K562 (cell line): ENCODE measurements at regions not wholly inside any gene's neighbourhood (a gene's known extent, or its start where the extent isn't known, plus 50 kb on each side); places are given as distances from the start of the nearest gene placed in this dataset.

Experiments used
- ESRRA ChIP-seq: fragments of 450-650 bp; IDR thresholded peaks from 2 replicates; pipeline ENCODE4 v1.6.1; 2014; ENCODE audit warnings: low read depth, mild to moderate bottlenecking, moderate library complexity, borderline replicate concordance
- NR2C2 ChIP-seq, 2 experiments: fragments of 200-800 bp in 1 of 2; sonication (Bioruptor generic) in 1 of 2; sonication (generic) in 1 of 2; formaldehyde crosslinking in 1 of 2; IDR thresholded peaks; 2 replicates each; pipeline versions ENCODE4 v1.6.1 to v1.8.0; 2016 to 2022; ENCODE audit warnings: mild to moderate bottlenecking in 1 of 2, missing compliant biosample characterization in 1 of 2, missing genetic modification characterization in 1 of 2, missing genetic modification reagents in 1 of 2
- POLR2A ChIP-seq: fragments of 450-650 bp; conservative IDR thresholded peaks from 2 replicates; pipeline ENCODE4 v1.6.1; 2016
- ZEB2 ChIP-seq: fragments of 450-650 bp; IDR thresholded peaks from 2 replicates; pipeline ENCODE4 v1.6.1; 2016
- ZNF165 ChIP-seq: fragments of 250-450 bp; sonication (Bioruptor Pico); IDR thresholded peaks from 2 replicates; pipeline ENCODE4 v1.4.0; 2020; ENCODE audit warnings: borderline replicate concordance
- ZNF449 ChIP-seq: fragments of 250-450 bp; sonication (Bioruptor Pico); IDR thresholded peaks from 2 replicates; pipeline ENCODE4 v1.8.0; 2022; ENCODE audit warnings: moderate library complexity, mild to moderate bottlenecking, inconsistent platforms

GRCh38 chr1:10901091-10901890 lies 104.8 kb upstream of the CASZ1 start:
- TF ChIP-seq ESRRA = no peak
- no peak for TF ChIP-seq ZEB2
- TF ChIP-seq NR2C2 (CRISPR knock-in tag; IDR thresholded peaks at IDR 0.05) = no peak
- TF ChIP-seq NR2C2 (tag; IDR thresholded peaks at IDR 0.05) = no peak
- TF ChIP-seq ZNF449 = no peak
- TF ChIP-seq POLR2A = no peak
- no peak for TF ChIP-seq ZNF165 (CRISPR knock-in tag)
